D721Med (cell line): ENCODE measurements at regions not wholly inside any gene's neighbourhood (a gene's known extent, or its start where the extent isn't known, plus 50 kb on each side); places are given as distances from the start of the nearest gene placed in this dataset.

Experiments used
- DNase-seq: peaks from one replicate; pipeline ENCODE4 v3.0.0; 2011; ENCODE audit warnings: low spot score; ENCODE audit not compliant: insufficient read length
- FAIRE-seq: peaks from 2 replicates; lab custom pipeline; 2011; peaks lifted over from hg19 to GRCh38; lab: Jason Lieb, UNC
- CTCF ChIP-seq: IDR thresholded peaks from 2 replicates; pipeline ENCODE4 v1.5.1; 2012; ENCODE audit warnings: mild to moderate bottlenecking, control low read depth; ENCODE audit not compliant: insufficient read depth; ENCODE audit errors: missing control alignments

GRCh38 chr19:27901078-27901477 is 1311.9 kb downstream of the UQCRFS1 start:
- FAIRE-seq = no peak
- no peak for TF ChIP-seq CTCF

GRCh38 chr19:27896091-27896490 is 1316.9 kb downstream of the UQCRFS1 start:
- DNase-seq (no peak), FAIRE-seq (no peak)
- TF ChIP-seq CTCF = no peak

More at GRCh38 chr19:27901078-27901477, 1311.9 kb downstream of the UQCRFS1 start:
- no peak for DNase-seq

GRCh38 chr19:27894906-27895754 is 1317.8 kb downstream of the UQCRFS1 start:
- FAIRE-seq (no peak), DNase-seq (no peak)
- no peak for TF ChIP-seq CTCF

GRCh38 chr19:27892500-27892899 is 1320.5 kb downstream of the UQCRFS1 start:
- no peak for DNase-seq
- no peak for FAIRE-seq
- no peak for TF ChIP-seq CTCF

GRCh38 chr19:27891411-27891810 is 1321.5 kb downstream of the UQCRFS1 start:
- no peak for TF ChIP-seq CTCF
- no peak for FAIRE-seq

GRCh38 chr19:27890696-27891095 is 1322.3 kb downstream of the UQCRFS1 start:
- TF ChIP-seq CTCF = no peak
- FAIRE-seq = no peak
- no peak for DNase-seq

More at GRCh38 chr19:27891411-27891810, 1321.5 kb downstream of the UQCRFS1 start:
- no peak for DNase-seq

- TF ChIP-seq CTCF = no peak
- FAIRE-seq (no peak), DNase-seq (no peak)
Observed at GRCh38 chr19:27890206-27890605, 1322.7 kb downstream of the UQCRFS1 start.
